CD4-positive, alpha-beta T cell treated with Interleukin-10 for 1 hour (primary cell): ENCODE measurements at regions not wholly inside any gene's neighbourhood (a gene's known extent, or its start where the extent isn't known, plus 50 kb on each side); places are given as distances from the start of the nearest gene placed in this dataset.

Experiments used
- DNase-seq: peaks from one replicate; pipeline ENCODE4 v3.0.0-alpha.2; 2020

DNA sequence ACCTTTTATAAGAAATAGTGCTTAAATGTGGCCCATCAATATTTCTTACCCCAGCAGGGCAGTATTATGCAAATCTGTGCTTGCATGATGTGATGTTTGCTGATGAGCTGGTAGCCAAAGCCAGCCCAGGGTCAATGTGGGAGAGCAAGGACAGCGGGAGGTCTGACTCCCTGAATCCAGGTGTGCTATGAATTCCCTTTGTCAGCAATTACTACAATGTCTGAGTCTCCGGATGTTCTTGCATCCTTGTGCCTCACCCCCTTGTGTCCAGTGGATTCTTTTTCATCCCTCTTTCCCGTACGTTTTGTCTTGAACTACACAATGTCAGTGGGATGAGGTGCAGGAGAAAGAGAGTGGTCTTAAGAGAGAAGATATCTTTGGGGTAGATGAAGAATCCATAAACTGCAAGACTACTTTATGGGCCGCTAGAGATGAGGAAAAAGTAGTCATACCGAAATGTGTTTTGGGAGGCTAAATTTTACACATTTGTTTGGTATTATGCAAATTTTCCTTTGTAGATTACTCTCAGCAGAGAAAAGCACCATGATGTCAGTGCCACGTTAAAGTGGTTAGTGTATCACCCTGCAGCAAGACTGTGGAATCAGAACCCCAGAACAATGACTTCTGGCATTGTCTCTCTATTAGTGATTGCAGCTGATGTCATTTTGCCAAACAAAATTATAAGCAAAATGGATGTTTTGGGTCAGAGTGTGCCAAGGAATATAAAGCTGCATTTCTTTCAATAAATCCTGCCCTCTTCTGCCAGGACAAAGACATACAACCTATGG lies 53.5 kb upstream of the TSHZ3 start:
- no peak for DNase-seq

DNA sequence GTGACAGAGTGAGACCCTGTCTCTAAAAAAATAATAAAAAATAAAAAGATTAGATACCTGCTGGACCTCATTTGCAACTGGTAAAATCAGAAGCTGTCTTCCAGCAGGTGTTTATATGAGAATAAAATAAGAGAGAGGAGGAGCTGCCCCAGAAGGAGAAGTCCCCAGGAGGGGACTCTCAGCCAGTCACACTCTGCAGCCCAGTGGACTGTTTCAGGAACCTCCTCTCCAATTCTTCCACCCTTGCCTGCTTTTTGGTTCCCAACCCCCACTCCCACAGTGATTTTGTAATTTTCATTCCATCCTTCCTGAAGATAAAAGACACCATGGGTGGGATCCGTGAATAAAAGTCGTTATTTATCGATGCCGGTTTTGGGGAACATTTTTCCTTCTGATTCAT lies 56.9 kb upstream of the TSHZ3 start:
- no peak for DNase-seq

DNA sequence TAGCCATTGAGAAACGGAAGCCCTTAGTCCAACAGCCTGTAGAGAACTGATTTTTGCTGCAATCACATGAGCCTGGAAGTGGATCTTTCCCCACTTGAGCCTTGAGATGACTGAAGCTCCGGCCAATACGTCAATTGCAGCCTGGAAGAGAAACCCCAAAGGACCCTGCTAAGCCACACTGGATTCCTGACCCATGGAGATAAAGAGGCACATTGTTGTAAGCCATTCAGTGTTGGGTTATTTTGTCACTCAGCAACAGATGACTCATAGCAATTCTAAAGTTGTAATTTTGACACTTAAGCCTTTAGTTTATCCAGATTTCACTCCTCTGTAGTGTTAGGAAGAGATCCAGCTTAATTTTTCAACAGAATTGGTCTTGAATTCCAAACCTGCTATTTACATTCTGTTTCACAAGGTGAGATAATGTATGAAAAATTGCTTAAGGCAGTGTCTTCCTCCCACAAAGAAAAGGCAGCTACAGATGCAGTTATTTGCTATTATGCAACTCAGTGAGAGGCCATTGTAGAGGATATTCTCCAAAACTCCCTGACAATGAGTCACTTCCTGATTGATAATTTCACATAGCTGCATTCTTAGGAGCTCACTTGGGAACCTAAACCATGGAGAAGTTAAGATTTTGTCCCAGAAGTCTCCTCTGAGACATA lies 59.4 kb upstream of the TSHZ3 start:
- no peak for DNase-seq

DNA sequence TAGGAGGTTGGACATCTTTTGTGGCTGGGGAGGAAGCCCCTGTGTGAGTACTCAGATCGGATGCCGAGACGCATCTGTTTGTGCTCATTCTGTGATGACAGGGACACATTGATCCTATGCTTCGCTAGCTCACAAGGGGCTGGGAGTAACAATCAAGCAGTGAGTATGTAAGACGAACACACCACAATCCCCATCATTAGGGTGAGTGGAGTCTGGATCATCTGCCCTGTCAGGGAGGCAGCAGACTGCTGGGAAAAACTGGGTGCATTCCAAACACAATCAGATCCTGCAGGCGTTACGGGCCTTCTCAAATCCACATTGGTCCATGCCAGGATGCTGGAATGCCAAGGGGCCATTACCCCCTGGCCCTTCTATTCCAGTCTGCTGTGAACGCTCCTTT lies 64.1 kb upstream of the TSHZ3 start:
- no peak for DNase-seq

DNA sequence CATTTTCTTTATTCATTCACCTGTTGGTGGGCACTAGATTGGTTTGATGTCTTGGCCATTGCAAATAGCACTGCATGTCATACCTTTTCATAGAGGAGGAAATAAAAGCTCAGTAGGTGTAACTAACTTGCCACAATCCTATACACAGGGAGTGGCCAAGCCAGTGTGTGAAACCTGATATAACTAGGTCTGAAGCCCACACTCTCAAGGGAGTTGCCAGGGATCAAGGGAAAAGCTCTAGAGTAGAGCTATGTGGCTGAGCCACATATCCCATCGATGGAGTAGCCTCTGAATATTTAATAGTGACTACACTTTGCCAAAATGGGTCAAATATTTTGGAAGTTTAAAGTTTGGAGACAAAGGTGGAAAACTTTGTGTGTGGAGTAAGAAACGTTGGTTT lies 66.1 kb upstream of the TSHZ3 start:
- no peak for DNase-seq

DNA sequence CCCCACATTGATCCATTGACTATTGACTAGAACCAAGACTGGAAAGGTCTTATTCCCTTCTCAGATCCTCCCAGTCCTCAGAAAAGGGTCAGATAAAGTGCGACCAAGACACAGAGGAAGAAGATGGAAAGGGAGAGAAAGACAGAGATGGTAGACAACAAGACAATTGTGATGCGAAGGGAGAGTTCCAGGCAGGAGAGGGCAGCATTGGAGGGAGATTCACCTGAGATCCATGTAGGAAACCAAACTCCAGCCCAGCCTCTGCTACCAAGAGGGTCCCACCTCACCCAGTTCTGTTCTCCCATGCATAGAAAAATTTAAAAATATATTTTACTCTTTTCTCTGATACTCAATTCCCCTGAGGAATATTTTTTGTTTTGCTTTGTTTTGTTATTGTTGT lies 67.3 kb upstream of the TSHZ3 start:
- no peak for DNase-seq

DNA sequence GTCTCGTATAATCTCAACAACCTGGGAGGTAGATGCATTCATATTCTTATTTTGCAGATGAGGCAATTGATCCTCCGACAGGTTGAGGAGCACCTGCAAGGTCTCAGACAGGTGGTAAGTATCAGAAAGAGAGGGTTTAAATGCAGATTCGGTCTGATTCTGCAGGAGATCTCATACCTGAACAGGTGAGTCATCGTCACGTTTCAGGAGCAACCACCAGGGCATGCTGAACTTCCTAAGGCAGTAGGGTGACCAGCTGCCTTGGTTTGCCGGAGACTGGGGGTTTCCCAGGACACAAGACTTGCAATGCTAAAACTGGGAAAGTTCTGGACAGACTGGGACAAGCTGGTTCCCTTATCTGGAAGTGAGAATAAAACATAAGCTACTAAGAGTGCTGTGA lies 68.8 kb upstream of the TSHZ3 start:
- no peak for DNase-seq

DNA sequence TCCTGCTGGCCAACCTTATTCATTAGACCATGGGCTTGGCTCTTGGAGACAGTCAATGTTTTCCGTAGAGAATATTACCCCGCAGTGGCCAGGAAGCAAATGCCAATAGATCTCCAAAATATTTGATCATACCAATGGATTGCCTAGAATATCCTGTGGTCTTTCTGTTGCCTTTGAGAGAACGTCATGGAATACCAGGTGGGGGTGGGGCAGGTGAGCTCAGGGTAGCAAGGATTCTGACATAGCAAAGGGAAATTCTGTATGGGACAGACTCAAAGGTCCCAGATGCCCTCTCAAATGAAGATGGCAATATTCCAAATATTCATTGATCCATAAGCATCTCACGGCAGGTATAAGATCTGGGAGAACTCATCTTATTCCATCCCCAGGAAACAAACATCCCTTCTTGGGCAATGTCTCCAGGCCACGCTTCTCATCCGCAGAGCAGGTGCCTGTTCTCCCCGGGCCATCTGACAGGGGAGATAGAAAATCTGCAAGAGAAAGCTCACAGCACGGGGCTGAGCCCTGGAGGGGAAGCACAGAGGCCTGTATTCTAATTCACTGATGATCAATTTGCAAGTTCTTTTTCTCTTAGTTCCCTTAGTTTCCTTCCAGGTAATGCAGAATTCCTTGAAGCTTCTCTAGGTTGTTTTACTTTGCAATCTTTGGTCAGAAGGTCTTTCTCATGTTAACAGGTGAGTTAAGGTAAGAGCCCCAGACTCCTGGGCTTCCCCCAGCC lies 69.6 kb upstream of the TSHZ3 start:
- no peak for DNase-seq

DNA sequence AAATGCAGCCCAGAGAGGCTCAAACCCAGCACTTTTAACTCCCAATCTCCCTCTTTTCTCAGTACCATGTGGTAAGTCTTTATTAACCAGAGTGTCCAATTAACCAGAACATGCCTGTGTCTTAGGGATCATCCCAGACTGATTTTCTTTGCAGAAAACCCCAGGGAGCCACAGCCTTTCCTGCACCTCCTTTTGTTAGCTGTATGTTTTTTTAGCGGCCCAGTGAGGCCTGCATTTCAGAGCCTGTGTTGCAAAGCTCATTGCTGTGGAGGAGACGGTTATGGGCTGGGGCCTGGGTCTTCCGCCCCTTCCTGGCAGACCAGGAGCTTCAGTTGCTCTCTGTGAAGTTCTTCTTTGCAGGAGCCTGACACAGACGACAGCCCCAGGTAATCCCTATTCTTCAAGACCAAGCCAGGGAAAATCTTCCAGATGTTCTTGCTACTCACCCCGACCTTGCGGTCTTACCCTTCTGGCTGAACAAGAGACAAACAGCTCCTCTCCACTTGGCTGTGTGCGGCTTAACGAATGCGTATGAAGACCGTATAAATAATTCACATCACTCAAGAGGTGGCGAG lies 70.7 kb upstream of the TSHZ3 start:
- no peak for DNase-seq

DNA sequence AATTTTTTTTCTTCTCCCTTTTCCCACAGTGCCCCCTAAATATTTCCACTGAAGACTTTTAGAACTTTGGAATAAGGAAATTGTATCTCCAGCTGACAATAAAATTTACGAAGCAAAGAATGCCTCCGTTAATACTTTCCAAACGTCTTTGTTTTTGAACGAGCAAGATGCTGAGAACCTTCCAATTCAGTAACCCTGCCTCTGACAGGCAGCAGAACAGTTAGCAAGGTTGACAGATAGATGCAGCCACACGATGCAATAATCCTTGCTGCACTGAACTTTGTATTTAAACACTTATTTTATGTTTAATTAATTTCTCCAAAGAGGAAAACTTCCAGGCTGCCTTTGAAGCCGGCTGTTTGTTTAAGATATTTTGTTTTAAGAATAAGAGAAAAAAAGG lies 71.8 kb upstream of the TSHZ3 start:
- DNase-seq: no peak

DNA sequence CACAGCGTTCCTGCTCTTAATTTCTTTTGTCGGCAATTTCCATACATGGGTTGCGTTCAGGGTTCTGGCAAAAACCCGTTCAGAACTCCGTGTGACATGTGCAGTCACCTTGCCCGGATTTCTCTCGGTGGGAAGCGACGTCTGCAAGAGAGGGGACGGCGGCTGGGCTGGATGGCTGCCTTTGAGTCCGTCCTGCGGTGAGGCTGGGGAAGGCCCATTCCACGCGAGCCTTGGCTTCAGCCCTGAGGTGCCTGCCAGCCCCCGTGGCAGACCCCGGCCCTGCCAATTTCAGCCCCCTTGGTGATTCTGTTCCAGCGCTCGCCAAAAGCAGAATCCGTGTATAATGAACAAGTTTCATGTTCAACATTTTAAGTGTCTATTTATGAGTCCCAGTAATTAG lies 72.6 kb upstream of the TSHZ3 start:
- DNase-seq: no peak

DNA sequence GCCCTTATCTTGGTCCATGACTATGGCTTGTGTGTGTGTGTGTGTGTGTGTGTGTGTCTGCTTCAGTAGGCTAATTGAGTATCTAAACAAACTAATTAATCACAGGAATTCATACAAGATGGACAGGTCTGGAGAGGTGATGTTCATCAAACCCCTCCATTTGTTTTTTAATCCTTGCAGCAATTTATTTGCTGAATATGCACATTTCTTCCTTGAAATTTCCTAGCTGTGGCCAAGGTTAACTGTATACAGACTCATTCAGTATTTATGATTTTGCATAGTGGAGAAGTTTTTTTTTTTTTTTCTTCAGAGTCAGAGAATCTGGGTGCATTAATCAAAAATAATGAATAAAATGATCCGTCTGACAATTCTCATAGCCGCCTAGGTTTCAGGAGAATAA lies 74.7 kb upstream of the TSHZ3 start:
- DNase-seq: no peak

DNA sequence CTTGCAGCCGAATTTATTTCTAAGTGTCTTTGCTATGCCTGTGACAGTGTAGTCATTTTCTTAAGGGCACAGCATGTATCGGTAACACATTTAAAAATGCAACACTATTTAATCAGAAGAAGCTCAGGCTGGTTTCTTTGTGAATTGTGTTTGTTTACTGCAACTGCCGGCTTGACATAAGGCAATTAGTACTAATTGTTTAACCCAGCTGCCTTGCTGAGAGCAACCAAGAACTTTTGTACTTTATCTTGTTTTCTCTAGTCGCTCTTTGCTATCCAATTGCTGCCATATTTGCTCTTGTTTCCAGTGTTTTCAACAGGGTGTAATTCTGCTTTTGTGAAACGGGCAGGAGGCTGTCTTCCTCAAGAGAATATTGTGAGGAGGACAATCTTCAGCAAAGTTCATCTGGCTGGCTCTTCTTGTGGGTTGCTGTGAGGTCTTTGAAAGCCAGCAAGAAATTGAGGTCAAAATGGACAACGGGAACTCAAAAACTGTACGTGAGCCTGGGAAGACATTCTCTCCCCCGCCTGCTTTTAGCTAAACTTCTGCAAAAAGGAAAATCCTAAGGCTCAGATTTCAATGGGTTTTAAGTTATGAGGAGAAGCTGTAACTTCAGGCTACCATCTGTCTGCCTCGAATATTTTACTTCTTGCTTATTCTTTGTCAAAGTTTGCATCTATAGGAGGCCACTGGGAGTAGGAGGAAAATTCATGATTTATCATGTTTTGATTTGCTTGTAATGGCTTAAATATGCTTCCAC lies 75.8 kb upstream of the TSHZ3 start:
- DNase-seq: no peak

DNA sequence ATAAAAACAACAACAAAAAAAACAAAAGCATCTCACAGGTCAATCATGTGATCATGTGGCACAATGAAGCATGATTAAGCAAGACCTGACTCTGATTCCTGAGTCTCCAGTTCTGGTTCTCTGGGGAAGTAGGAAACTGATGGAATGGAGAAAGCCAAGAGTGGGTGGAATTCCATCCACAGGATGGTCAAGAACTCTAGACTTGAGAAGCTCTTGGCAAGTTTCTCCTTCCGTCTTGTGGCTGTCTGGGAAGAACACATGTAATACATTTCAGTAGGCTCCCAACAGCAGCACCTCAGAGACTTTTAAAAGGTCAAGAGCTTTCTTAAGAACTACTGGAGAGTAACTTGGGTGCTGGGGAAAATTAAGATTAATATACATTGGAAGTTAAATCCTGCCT lies 78.6 kb upstream of the TSHZ3 start:
- DNase-seq: no peak

DNA sequence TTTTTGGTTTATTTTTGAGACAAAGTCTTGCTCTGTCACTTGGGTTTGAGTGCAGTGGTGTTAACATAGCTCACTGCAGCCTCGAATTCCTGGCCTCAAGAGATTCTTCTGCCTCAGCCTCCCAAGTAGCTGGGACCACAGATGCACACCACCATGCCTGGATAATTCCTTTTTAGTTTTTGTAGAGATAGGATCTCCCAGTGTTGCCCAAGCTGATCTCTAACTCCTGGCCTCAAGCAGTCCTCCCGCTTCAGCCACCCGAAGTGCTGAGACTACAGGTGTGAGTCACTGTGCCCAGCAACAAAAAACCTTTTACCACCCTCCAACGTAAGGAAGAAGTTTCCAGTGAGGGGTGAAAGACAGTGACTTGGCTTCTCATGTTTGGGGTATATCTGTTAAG lies 81.1 kb upstream of the TSHZ3 start:
- no peak for DNase-seq

DNA sequence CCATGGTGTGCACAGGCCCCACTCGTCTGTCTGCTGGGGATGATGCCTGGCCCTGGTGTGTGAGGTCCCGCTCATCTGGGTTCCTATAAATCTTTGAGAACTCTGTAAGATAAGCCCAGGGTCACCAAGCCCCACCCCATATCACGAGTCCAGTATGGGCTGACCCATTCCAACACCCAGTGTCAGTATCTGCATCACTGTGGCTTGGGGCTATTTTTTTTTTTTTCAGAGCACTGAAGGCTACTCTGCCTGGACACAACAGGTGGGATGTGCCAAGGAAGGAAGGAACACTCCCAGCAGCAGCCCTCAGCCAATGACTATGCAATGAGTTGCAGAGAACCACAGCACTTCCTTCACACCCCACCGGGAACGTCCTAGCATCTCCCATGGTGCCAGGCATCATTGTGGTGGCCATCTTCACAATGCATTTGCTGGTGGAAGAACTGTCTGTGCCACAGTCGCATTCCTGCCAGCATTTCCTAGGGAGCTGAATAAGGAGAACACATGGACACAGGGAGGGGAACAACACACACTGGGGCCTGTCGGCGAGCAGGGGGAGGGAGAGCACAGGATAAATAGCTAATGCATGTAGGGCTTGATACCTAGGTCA lies 83.1 kb upstream of the TSHZ3 start:
- no peak for DNase-seq

DNA sequence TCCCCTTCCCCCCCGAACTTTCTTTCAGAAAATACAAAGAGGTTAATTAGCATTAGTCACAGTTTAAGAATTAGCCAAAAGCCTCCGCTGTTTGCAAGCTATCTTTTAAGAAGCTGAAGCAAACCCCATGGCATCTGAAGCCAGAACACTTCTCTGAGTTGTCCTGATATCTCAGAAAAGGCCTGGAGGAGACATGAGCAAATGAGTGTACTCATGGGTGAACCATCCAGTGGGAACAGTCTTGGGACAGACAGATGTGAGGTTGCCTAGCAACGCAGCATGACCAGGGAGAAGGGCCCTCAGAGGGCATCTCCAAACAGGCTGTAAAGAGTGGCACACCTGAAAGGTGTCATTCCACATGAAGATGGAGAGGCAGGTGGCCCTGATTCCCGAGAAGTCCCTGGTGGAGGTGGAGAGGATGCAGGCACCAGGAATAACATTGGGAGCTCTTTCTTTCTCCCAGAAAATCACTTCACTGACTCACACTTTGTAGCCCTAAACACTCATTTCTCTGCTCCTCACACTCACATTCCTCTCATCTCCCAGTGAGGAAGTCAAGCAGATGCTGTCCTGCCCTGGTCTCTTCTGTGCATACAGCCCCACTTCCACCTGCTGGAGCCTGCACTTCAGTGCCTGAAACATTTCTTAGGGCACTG lies 87.0 kb upstream of the TSHZ3 start:
- no peak for DNase-seq

DNA sequence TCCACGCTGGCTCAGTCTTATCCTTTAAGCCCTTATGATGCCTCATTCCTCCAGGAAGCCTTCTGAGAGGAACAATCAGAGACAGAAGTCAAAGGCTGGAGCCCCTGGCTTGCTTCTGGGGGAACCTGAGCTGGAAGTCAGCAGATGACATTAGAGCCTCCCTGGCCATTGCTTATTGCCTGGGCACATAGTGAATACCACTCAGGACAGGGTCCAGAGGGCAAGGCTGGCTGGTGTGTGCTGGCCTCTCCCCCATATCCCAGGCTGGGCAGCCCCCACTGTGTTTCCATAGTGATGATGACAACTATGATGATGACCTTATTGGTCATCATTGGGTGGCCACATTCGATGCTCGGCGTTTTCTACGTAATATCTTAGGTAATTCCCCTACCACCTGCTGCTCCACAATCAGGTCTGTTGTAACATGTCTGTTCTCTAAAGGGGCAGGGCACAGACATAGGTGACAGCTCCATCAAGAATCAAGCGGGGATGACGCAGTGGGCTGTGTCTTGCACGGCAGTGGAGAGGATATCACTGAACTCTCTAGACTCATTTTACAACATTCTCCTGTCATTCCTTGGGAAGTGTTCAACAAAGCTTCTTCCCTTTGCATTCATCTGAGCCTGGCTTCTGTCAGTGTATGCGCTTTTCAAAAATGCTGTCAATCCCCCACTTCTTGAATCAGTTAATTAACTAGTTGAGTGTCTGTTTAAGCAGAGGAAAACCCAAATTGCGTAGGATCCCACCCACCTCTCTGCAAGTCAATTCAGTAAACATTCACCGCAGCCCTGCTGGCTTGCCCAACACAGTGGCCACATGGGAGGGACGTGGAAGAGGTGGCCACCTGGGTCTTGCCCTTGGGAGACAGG lies 89.4 kb upstream of the TSHZ3 start:
- no peak for DNase-seq

DNA sequence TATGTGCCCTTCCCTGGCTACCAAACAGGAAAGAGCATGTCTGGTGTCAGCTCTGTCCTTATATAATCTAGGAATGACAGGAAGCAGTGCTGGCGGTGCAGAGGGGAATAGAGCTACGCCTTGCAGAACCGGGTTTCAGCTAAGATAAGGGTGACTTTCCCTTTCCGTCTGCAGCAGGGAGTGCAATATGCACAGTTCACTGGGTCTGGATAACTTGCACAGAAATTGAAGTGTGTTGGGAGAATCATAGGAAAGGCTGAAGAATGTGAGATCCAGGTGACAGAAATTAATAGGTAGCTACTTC lies 90.0 kb upstream of the TSHZ3 start:
- DNase-seq: no peak

DNA sequence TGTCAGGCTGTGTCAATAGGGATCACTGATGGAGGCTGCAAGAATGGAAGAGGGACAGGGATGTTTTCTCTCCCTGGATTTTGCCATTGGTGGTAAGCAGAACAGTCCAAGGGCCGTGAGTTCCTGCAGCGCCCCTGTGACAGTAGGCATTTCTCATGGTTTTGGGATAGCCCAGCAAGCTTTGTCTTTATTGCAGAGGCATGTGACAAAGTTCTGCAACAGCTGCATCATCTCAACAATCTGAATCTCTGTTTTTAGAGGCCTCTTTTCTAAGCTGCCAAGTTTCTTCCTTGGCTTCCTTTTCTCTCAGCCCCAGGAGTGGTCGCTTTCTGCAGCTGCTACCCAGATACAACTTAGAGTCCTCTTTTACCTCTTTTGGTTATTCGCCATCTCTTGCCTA lies 95.7 kb upstream of the TSHZ3 start:
- no peak for DNase-seq

DNA sequence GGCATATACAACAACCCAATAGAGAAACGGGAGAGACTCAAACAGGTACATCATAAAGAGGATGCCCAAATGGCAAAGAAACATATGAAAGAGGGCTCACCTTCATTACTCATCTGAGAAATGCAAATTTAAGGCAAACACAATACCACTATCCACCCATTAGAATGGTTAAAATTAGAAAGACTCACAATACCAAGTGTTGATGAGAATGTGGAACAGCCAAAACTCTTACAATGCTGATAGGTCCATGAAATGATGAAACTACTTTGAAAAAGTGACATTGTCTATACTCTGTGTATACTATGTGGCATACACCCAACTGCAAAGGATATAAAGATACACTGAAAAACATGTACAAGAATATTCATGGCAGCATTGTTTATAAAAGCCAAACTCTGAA lies 96.2 kb upstream of the TSHZ3 start:
- DNase-seq: no peak
